ENCODE measurements at regions not wholly inside any gene's neighbourhood (a gene's known extent, or its start where the extent isn't known, plus 50 kb on each side); places are given as distances from the start of the nearest gene placed in this dataset.

DNA sequence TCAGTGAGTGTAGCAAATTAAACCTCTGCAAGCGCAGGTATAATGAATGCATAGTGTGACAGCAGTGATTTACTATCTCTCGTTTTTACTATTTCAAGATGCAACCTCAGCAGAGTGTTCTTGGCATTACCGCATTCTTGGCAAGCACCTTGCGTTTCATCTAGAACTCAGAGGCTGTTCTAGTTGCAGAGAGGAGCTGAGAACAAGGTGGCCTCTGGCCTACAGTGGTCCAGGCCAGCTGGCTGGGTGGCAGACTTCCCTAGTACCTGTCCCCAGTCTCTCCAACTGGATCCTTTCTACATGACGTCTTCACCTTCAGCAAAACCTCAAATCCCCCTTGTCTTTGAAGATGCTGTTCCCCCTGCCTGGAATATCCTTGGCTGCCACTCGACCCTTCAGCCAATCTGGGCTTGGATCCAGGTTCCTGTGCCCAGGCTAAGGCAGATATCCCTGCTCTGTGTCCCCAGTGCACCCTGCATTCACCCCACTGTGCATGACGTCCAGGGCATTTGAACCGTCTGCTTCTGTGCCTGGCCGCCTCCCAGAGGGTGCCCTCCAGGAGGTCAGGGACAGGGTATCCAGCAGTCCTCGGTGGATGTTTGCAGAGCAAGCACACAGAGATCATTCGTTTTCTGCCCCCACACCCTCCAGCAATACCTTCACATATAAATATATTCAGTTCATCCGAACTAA, 120.4 kb upstream of the CPEB4 start:
- no peak for DNase-seq

DNA sequence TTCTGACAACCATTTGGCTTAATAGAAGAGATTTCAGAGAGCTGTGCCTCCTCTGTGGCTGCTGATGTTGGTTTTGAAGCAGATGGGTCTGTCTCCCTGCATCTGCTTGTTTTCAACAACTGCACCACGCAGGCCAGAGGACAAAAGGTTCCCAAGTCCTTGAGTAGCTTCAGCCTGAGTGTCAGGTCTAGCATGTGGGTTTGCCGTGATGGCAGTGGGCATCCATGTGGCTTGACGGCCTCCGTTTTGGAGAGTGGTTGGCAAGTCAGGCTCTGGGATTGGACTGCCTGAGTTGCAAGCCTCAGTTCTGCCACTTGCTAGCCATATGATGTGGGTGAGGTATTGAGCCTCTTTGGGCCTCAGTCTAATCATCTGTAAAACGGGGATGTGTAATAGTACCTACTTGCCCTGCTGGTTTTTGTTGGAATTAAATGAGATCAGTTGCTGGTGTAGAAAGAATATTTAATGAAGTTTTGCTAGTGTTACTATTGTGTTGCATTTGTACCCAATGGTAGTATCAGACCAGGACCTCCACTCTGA, 119.8 kb upstream of the CPEB4 start:
- no peak for DNase-seq

DNA sequence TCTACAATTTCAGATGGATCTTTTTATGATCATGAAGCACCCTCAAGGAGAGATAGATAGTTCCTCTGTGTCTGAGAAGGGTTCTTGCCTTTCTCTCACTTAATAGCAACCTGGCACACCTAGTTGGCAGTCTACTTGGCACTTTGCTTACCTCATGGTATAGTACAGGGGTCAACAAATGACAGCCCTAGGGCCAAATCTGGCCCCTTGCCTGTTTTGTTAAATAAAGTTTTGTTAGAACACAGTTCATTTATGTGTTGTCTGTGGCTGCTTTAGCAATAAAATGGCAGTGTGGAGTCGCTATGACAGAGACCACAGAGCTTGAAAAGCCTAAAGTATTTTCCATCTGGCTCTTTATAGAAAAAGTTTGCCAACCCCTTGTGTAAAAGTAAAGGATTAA, 119.3 kb upstream of the CPEB4 start:
- DNase-seq, result no peak

DNA sequence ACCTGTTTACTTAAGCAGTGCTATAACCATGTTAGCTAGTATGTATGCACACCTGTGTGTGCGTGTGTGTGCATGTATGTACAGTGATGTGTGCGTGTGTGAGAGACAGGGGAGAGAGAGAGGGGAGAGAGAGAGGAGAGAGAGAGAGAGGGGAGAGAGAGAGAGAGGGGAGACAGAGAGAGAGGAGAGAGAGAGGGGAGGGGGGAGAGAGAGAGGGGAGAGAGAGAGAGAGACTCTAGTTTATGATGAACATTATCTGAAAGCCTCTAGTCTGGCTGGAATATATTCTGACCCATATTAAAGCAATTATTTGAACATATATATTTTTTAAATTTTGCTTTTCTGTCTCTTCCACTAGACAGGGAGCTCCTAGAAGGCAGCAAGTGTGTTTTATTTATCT, 117.5 kb upstream of the CPEB4 start:
- no peak for DNase-seq

DNA sequence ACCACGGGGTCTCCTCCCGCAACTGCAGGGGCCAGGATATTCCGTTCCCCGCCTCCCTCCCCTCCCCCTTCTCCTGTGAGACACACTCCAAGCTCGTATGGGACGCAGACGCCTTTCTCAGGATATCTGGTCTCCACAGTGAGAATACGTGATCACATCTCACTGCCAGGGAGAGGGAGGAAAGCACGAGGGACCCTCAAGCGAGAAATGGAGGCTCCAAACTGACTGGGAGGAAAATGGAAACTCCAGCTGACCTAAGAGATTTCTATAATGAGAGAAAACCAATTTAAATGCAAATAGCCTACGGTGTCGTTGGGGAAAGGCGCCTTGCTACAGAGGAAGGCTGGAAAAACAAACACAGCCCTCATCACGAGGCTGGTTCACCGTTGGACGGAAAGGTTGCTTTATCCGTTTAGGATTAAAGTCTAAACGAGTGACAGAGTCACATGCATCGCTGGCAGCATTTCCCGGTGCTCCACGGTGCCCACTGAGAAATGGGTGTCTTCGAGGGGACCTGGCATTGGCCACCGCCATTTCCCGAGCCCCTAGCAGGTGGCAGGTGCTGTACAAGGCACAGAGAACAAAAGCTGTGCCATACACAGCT, 116.9 kb upstream of the CPEB4 start:
- no peak for DNase-seq

DNA sequence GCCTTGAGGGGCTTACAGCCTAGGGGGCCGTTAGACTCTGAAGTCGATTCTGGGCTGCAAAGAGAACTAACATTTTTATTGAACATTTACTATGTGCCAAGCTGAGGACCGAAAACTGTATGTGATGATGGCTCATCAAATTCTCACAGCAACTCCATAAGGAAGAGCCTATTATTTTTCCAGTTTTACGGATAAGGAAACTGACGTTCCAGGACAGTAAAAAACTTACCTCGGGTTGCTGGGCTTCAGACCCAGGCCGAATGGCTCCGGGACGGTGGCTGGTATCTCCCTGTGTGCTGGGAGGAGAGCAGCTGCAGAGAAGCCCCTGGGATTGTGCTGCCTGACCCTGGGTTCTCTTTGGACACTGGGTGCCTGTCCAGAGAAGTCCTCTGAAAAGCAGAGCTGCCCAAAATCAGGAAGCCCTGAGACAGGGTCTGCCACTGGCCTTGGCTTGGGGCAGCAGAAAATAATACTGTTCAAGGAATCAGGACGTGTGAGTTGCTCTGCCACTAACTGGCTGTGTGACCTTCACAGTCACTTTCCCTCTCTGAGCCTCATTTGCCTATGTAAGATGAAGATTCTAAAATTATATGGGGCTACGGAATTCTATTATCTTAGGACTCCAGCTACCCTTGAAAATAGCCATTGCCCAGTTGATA, 116.3 kb upstream of the CPEB4 start:
- DNase-seq, result no peak

DNA sequence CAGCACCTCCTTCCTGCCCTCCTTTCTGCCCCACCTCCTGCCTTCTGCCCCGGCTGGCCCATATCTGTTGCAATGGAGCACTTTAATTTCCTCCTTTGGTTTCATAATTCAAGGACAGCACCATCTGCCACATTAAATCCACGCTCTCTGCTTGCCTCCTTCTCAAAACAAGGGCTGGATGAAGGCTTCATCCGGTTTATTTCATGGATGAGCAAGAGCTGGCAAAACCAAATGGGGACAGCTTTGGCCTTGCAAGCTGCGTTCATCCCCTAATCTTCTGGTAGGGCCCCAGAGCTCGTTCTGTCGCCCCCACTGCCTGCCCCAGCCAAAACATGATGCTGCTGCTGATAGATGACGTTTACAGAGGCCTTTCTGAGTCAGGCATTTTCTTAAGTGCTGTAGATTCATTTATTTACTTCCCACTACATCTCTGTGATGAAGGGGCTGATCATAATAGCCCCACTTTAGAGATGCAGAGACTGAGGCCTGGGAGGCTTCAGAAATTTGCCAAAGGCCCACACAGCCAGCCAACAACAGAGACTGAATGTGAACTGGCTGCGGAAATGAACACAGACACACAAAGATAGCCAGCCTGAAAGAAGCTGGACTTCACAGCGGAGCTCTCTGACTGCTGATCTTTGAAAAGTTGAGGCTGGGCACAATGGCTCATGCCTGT, 115.6 kb upstream of the CPEB4 start:
- DNase-seq, result no peak

DNA sequence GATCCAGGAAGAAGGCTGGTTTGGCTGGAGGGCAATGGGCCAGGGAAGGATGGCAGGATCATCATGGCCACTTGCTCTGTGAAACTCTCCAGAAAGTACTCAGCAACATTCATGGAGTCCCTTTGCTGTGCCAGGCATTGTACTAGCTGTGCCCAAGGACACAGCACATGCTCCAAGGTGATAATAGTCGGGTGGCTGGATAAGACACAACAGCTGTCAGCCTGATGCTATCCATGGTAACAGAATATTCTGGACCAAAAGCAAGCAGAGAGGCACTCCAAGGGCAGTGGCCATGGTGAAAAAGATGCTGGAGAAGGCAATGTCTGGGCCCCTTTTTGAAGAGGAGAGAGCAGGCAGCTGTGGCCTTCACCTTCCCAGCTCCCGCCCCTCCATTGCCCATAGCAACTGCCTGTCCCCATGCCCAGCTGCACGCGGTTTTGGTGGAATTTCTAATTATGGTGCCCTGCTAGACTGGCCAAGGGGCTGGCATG, 113.8 kb upstream of the CPEB4 start:
- no peak for DNase-seq

DNA sequence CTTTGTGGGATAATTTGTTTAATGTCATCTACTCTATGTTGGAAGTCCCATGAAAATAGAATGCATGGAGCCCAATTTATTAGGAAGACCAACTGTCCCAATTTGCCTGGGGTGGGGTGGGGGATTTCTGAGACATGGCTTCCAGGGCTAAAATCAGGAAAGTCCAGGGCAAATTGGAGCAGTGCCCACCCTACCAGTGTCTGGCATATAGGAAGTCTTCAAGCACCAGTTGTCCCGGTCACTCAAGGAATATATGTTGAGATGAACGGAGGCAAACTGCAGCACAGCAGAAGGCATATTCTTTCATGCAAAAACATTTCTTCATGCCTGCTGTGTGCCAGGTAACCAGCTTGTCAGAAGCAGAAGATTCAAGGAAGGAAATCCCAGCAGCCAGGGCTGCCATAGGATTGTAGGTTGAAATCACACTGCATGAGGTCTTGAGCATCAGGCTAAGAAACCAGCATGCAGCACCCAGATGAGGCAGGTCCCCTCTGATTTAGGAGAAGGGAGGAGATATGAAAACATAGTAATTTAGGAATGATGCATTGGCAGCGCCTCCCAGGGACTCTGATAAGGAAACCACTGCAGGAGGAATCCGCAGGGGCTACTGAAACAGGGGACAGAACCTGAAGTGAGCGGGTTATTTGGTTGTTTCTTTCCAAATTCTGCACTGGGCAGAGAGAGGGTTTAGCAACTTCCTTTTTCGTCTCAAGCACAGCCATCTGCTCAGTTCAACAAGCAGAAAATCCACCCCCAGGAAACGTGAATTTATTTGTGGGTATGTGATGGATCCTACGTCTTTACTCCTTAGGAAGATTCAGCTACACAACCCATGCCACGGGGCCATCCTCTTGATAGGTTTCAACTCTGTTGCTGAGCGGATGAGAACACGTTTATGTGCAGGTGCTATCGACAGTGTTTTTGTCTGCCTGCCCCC, 112.6 kb upstream of the CPEB4 start:
- no peak for DNase-seq

DNA sequence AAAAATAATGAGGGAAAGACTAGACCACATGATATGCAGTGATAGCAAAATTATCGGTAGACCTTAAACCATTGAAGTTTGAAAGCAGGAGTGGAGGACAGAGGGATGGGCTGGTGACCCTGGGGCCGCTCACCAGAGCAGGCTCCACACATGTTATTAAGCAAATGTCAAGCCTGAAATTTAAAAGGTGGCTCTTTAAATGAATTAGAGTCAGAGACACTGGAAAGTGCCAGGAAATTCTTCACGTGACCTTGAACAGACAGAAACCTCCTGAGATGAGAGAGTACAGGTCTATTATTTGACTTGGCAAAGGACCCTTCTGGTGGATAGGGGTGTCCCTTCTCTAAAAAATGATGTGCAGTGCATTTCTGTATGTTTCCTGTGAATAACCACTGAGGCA, 111.0 kb upstream of the CPEB4 start:
- DNase-seq, result no peak

DNA sequence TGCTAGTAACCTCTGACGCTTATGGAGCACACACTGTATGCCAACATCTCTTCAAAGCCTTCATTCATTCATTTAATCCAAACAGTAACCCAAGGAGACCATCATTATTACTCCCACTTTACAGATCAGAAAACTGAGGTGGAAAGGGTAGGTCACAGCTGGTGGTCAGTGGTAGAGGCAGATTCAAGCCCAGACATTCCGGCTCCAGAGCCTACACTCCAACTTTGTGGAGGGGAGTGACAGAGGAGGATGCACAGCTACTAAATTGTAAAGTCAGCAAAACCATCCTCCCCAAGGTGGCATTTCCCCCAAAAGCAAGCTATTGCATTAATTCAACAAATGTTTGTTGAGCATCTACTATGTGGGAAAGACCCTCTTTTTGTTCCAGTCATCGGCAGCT, 110.5 kb upstream of the CPEB4 start:
- no peak for DNase-seq

DNA sequence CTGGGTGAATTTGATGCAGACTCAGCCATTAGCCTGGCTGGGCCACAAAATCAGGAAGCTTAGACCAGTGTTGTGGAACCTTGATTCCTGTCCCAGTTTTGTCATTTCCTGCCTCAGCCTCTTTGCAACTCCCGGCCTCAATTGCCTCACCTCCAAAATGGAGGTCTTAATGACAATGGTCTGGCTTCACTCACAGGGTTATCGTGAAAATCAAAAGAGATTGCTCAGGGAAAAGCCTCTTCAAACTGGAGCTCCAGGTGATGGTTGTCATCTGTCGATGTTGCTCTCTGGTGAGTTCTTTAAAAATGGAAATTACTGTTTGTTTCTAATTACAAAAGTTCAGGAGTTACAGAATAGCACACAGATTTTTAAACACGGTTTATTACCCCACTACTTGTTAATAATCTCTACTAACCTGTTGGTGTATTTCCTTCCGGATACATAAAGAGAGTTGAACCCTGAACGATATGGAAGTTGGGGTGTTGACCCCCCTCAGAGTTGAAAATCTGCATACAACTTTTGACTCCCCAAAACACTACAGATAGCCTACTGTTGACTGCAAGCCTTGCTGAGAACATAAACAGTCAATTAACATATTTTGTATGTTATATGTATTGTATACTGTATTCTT, 109.9 kb upstream of the CPEB4 start:
- no peak for DNase-seq

DNA sequence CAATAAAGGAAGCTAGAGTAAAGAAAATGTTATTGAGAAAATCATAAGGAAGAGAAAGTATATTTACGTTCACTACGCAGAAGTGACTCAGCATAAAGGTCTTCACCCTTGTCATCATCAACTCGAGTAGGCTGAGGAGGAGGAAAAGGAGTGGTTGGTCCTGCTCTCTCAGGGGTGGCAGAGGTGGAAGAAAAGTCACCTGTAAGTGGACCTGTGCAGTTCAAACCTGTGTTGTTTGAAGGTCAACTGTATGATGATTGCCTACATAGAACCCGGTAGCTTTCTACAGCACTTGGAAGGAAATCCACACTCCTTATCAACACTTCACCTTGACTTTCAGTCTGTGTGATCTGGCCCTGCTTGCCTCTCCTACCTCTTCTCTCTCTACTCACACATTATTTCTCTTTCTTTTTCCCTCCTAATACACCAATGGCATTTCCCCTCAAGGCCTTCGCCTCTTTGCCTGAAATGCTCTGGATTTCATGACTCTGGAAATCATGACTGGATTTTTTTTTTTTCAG, 109.3 kb upstream of the CPEB4 start:
- no peak for DNase-seq

DNA sequence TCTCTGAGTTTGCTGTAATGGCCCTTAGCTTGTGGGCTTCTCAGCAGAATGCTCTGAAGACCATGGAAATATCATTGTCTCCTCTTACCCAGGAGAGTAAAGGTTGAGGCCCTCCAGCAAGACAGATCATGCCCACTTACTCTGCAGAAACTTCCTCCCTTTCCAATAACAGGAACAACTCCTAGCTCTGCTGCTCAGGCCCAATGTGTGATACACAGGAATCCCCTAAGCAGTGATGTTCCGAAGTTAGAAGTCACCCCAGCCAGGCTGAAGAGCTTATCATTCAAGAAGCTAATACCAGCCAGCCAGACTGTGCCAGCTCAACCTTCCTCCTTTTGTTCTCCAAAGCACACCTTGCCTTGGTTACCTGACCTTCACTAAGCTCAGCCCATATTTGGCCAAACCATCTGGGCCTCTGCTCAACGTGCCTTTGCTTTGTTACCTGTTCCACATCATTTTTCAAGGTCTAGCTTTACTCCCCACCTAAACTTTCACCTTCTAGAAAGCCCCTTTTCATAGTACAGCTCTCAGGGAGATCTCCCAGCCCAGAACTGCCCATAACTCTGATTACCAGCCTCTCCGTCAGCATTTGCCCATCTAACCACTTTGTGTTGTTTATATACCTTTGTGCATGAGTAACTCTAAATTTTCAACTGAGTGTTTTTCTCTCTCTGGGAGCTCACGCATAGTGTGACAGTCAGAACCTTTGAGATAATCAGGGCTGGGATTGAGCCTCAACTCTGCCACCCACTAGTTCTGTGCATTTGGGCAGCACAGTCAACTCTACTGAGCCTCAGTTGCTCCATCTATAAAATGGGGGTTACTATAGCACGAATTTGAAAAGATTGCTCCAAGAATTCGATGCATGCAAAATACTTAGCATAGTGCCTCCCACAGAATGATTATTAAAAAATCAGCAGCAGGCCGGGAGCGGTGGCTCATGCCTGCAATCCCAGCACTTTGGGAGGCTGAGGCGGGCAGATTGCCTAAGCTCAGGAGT, 107.6 kb upstream of the CPEB4 start:
- no peak for DNase-seq

DNA sequence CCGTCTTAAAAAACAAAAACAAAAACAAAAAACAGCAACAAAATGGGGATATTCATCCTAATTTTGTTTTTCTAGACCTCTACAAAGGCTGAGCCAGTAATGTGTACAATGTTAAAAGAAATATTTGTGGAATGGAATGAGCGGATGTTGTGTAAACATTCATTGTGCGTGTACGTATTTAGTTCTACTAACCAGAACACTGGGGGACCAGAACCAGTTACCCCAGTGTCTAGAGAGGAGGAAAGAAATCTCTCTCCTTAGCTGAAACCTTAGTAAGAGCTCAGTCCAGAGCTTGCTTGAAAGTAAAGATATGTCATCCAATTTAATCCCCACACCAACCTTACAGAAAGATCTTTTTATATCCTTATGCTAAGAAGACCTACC, 106.7 kb upstream of the CPEB4 start:
- DNase-seq, result no peak

DNA sequence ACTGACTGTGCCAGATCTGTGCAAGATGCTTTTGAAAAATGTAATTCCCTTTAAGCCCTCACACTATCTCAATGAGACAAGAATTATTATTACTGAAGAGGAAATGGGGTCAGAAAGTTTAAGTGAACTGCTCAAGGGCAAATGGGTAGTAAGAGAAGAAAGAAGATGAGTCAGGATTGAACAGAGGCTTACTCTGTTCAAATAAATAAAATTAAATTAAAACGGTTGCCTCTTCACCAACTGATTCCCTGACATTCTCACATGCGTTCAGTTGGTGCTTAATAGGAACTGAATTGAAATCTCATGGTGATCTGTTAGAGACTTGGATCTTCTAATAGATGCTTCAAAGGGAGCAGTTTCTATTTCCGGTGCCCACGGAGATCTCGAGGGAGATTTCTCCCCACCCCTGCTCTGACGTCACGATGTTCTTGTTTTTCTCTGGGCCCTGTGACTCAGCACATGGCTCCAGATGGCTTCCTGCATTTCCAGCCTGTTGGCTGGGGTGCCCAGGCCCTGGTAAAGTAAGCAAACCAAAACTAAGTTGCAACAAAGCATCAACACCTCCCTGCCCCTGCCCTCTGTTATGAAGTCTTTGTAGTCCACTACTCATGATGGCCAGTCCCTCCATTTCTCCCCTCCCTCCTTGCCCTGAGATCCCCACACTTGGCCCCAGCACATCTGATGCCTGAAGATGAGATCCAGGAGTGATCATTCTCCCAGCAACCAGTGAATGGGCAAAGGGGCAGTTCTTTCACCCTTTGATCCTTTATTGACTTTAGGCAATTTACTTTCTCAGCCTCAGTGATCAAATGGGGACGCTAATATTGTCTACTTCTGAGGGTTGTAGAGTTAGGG, 106.1 kb upstream of the CPEB4 start:
- DNase-seq, result peak; percentile 37 to 60

DNA sequence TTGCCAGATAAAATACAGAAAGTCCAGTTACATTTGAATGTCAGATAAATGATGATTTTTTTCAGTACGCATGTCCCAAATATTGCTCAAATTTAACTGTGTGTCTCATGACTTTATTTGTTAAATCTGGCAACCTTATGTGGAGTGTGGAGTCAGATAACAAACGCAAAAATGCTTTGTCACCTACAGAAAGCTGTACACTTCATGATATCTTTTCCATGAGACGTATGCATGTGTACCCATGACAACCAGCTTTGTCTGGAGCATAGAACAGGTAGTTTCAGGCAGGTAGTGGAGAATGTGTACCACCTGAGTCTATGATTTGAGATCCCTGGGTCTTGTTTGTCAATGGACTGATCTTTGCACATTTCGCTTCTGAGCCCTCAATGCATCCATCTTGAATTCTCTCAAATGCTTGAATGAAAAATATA, 105.5 kb upstream of the CPEB4 start:
- no peak for DNase-seq

DNA sequence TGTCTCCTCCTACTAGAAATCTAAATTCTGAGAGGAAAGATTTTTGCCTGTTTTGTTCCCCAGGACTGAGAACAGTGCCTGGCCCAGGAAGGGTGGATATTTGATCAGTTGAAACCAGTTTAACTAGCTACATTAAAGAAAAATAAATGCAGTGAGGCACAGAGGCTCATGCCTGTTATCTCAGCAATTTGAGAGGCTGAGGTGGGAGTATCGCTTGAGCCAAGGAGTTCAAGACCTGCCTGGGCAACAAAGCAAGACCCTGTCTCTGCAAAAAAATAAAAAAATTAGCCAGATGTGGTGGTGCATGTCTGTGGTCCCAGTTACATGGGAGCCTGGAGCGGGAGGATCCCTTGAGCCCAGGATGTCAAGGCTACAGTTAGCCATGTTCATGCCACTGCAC, 104.8 kb upstream of the CPEB4 start:
- DNase-seq, result no peak

DNA sequence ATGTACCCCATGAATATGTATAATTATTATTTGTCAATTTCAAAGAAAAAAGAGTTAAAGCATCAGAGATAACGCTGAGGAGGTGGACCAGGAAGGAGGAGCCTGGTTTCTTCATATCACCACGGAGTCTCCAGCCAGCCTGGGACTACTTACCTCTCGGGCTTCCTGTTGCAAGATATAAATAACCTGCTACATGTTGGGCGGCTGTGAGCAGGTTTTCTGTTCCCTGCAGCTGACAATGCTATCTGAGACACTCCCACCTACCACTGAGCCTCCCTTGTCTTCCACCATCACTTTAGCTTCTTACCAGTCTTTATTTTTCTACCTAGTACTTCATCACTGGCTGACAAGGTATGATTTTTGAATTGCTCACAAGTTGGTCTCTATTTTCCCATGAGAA, 102.7 kb upstream of the CPEB4 start:
- DNase-seq, result no peak

Data from SW 1271 (cell line).